T-helper 2 cell treated with Interferon-gamma antibody and Interleukin-4, amounts not matched to agents 100 ng/mL and 5 ng/mL, for 36 hours (primary cell): ENCODE measurements at regions not wholly inside any gene's neighbourhood (a gene's known extent, or its start where the extent isn't known, plus 50 kb on each side); places are given as distances from the start of the nearest gene placed in this dataset.

Experiments
- intact Hi-C: fragments of 100-400 bp; cut with micrococcal nuclease; formaldehyde crosslinking; loops from one replicate; pipeline ENCODE4 v1.15.1; 2023

- intact Hi-C loops = no loop called here
These were observed 1783.1 kb downstream of the PCDH7 start for GRCh38 chr4:32503241-32503640.

- intact Hi-C loops = no loop called here
These were observed 1785.9 kb downstream of the PCDH7 start for GRCh38 chr4:32506067-32506466.

GRCh38 chr4:32519060-32519459, 1798.9 kb downstream of the PCDH7 start:
- intact Hi-C loops = no loop called here

- intact Hi-C loops = no loop called here
These were observed 1805.3 kb downstream of the PCDH7 start for GRCh38 chr4:32525420-32525819.

GRCh38 chr4:32544846-32545245, 1824.7 kb downstream of the PCDH7 start:
- intact Hi-C loops = no loop called here

- intact Hi-C loops = no loop called here
These were observed 1831.8 kb downstream of the PCDH7 start for GRCh38 chr4:32551943-32552342.

GRCh38 chr4:32560306-32560705, 1840.1 kb downstream of the PCDH7 start:
- intact Hi-C loops = no loop called here

- intact Hi-C loops = no loop called here
These were observed 1841.8 kb downstream of the PCDH7 start for GRCh38 chr4:32562010-32562409.

- intact Hi-C loops = no loop called here
These were observed 1844.5 kb downstream of the PCDH7 start for GRCh38 chr4:32564626-32565025.

- intact Hi-C loops = no loop called here
These were observed 1849.7 kb downstream of the PCDH7 start for GRCh38 chr4:32569861-32570260.

GRCh38 chr4:32572366-32572765, 1852.2 kb downstream of the PCDH7 start:
- intact Hi-C loops = no loop called here

GRCh38 chr4:32574803-32575202, 1854.6 kb downstream of the PCDH7 start:
- intact Hi-C loops = no loop called here

- intact Hi-C loops = no loop called here
These were observed 1868.9 kb downstream of the PCDH7 start for GRCh38 chr4:32589097-32589496.

GRCh38 chr4:32589853-32590252, 1869.7 kb downstream of the PCDH7 start:
- intact Hi-C loops = no loop called here

GRCh38 chr4:32597354-32597753, 1877.2 kb downstream of the PCDH7 start:
- intact Hi-C loops = no loop called here

GRCh38 chr4:32601848-32602247, 1881.7 kb downstream of the PCDH7 start:
- intact Hi-C loops = no loop called here

GRCh38 chr4:32607978-32608377, 1887.8 kb downstream of the PCDH7 start:
- intact Hi-C loops = no loop called here

- intact Hi-C loops = no loop called here
These were observed 1904.9 kb downstream of the PCDH7 start for GRCh38 chr4:32624943-32625603.

GRCh38 chr4:32625687-32626337, 1905.6 kb downstream of the PCDH7 start:
- intact Hi-C loops = no loop called here

- intact Hi-C loops = no loop called here
These were observed 1911.7 kb downstream of the PCDH7 start for GRCh38 chr4:32631831-32632230.

- intact Hi-C loops = no loop called here
These were observed 1913.3 kb downstream of the PCDH7 start for GRCh38 chr4:32633421-32633820.

- intact Hi-C loops = no loop called here
These were observed 1925.5 kb downstream of the PCDH7 start for GRCh38 chr4:32645653-32646052.

GRCh38 chr4:32658019-32658418, 1937.8 kb downstream of the PCDH7 start:
- intact Hi-C loops = no loop called here
